ENCODE measurements at regions not wholly inside any gene's neighbourhood (a gene's known extent, or its start where the extent isn't known, plus 50 kb on each side); places are given as distances from the start of the nearest gene placed in this dataset.

DNA sequence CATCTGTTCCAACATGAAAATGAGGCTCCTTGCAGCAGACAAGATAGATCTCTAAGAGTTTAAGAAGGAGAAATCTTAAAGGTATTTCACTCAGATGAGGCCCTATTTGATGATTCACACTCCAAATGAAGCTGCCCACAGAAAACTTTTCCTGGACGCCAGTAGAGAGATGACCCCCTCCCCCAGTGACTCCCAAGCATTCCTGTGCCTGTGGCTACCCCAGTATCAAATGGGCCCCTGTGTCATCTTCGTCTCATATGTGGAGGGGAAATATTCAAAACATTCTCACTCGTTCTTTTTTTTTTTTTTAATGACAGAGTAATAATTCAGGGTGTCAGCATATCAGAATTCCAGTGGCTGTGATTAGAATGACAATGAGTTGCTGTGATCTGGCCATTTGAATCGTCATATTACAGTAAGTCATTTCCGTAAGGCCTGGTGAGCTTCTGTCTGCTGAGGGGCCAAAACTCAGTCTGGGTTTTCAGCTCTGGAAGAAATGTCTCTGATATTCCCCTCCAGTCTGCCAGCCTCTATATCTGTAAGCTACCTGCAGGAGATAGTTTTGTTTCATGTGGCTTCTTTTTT, 194.7 kb downstream of the URI1 start:
- TF ChIP-seq POLR2A (IDR thresholded peaks at IDR 0.05; ENCODE audit: control extremely low read depth in 1 of 2, low read depth in 2 of 2, low read length in 2 of 2) = no peak
- no peak for TF ChIP-seq SUZ12 (IDR thresholded peaks at IDR 0.05; ENCODE audit: low read length)
- TF ChIP-seq, protein P1, sequence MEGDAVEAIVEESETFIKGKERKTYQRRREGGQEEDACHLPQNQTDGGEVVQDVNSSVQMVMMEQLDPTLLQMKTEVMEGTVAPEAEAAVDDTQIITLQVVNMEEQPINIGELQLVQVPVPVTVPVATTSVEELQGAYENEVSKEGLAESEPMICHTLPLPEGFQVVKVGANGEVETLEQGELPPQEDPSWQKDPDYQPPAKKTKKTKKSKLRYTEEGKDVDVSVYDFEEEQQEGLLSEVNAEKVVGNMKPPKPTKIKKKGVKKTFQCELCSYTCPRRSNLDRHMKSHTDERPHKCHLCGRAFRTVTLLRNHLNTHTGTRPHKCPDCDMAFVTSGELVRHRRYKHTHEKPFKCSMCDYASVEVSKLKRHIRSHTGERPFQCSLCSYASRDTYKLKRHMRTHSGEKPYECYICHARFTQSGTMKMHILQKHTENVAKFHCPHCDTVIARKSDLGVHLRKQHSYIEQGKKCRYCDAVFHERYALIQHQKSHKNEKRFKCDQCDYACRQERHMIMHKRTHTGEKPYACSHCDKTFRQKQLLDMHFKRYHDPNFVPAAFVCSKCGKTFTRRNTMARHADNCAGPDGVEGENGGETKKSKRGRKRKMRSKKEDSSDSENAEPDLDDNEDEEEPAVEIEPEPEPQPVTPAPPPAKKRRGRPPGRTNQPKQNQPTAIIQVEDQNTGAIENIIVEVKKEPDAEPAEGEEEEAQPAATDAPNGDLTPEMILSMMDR (IDR thresholded peaks at IDR 0.05; ENCODE audit: control extremely low read depth in 1 of 3, insufficient read depth in 1 of 3, low read depth in 1 of 3, low read length in 3 of 3) = no peak
- no peak for TF ChIP-seq POLR2AphosphoS5 (IDR thresholded peaks at IDR 0.05; ENCODE audit: low read depth, low read length)
- no peak for TF ChIP-seq EP300 (IDR thresholded peaks at IDR 0.05; ENCODE audit: borderline replicate concordance in 1 of 2, low read depth in 2 of 2, low read length in 2 of 2)
- no peak for TF ChIP-seq ZNF274 (IDR thresholded peaks at IDR 0.05; ENCODE audit: borderline replicate concordance, extremely low read depth, low read length)

Data from H1 (cell line).